HCT116 (cell line): ENCODE measurements at regions not wholly inside any gene's neighbourhood (a gene's known extent, or its start where the extent isn't known, plus 50 kb on each side); places are given as distances from the start of the nearest gene placed in this dataset.

ENCODE experiments used
- ATAC-seq: fragments of 200-7000 bp; cut with Tn5 transposase; 2 replicates; pipeline ENCODE4 v1.9.1; 2020; ENCODE audit warnings: mild to moderate bottlenecking, moderate library complexity
- BruUV-seq: library from RNA; stranded (reverse); fragments of 400-500 nt; replicated peaks from 2 replicates; lab custom pipeline; 2021; lab: Mats Ljungman, UMichigan
- CTCF ChIA-PET: fragments of 300-600 bp; sonication (Branson Sonifier 250); formaldehyde crosslinking; loops from one replicate; lab custom pipeline; 2021; ENCODE audit warnings: antibody characterized with exemption; lab: Charles Lee
- POLR2A ChIA-PET: fragments of 300-600, 350-600 bp; sonication (Branson Sonifier 250); formaldehyde crosslinking; loops from one replicate; lab custom pipeline; 2021; ENCODE audit warnings: antibody characterized with exemption; lab: Charles Lee
- RAD21 ChIA-PET, 2 experiments: fragments of 300-600 bp; sonication (Branson Sonifier 250); formaldehyde crosslinking; loops; one replicate each; lab custom pipeline; 2023; ENCODE audit warnings: low total read pairs in 2 of 2; ENCODE audit not compliant: uncharacterized antibody in 2 of 2, unreplicated experiment in 2 of 2, low non-redundant PET in 1 of 2; lab: Charles Lee
- DNase-seq: peaks from one replicate; pipeline ENCODE4 v3.0.0-alpha.2; 2010; ENCODE audit warnings: low read depth, low spot score
- H2AFZ ChIP-seq: fragments of 200-600 bp; shearing (Covaris generic), sonication (generic); 2 replicates; pipeline ENCODE4 v1.6.1; 2017; ENCODE audit warnings: low read depth, mixed run types, mixed read lengths, antibody characterized with exemption, low read length; ENCODE audit not compliant: poor library complexity, severe bottlenecking
- H3K27ac ChIP-seq: 2 replicates; pipeline ENCODE4 v1.5.1; 2012; ENCODE audit warnings: low read depth, low read length
- H3K27me3 ChIP-seq: fragments of 200-600 bp; sonication (generic); 2 replicates; pipeline ENCODE4 v1.6.1; 2016; ENCODE audit warnings: mixed run types, low read length, mixed read lengths; ENCODE audit not compliant: insufficient read depth
- H3K36me3 ChIP-seq, 2 experiments: fragments of 200-500 bp in 1 of 2; fragments of 200-600 bp in 1 of 2; sonication (Bioruptor generic) in 1 of 2; sonication (generic) in 1 of 2; 2 replicates each; pipeline versions ENCODE4 v1.5.1 to v1.6.1; 2014 to 2016; ENCODE audit warnings: low read length in 2 of 2, inconsistent platforms in 1 of 2, mixed read lengths in 1 of 2, mixed run types in 1 of 2; ENCODE audit not compliant: insufficient read depth in 2 of 2, control insufficient read depth in 1 of 2
- H3K4me1 ChIP-seq, 2 experiments: fragments of 200-600 bp in 1 of 2; sonication (generic) in 1 of 2; 2 replicates each; pipeline versions ENCODE4 v1.5.1 to v1.6.1; 2012 to 2017; ENCODE audit warnings: low read length in 2 of 2, inconsistent platforms in 1 of 2, mild to moderate bottlenecking in 1 of 2, mixed read lengths in 1 of 2, mixed run types in 1 of 2, moderate library complexity in 1 of 2; ENCODE audit not compliant: insufficient read depth in 2 of 2, control insufficient read depth in 1 of 2
- H3K4me2 ChIP-seq: fragments of 200-600 bp; sonication (generic); 2 replicates; pipeline ENCODE4 v1.6.1; 2017; ENCODE audit warnings: mixed run types, low read length, mixed read lengths
- H3K4me3 ChIP-seq, 2 experiments: fragments of 200-600 bp in 1 of 2; sonication (generic) in 1 of 2; replicated peaks in 1 of 2; 2 replicates each; pipeline ENCODE4 v1.5.1; 2011 to 2016; ENCODE audit warnings: low read length in 2 of 2, control low read depth in 1 of 2, low read depth in 1 of 2, mild to moderate bottlenecking in 1 of 2, mixed read lengths in 1 of 2, mixed run types in 1 of 2
- H3K79me2 ChIP-seq: fragments of 200-600 bp; sonication (generic); 2 replicates; pipeline ENCODE4 v1.6.1; 2017; ENCODE audit warnings: mild to moderate bottlenecking, mixed run types, low read length, moderate library complexity, mixed read lengths; ENCODE audit not compliant: insufficient read depth
- H3K9ac ChIP-seq: fragments of 200-600 bp; sonication (generic); 2 replicates; pipeline ENCODE4 v1.6.1; 2016; ENCODE audit warnings: low read length, mixed read lengths
- H3K9me2 ChIP-seq: fragments of 200-600 bp; sonication (generic), shearing (Covaris generic); 2 replicates; pipeline ENCODE4 v1.6.1; 2017; ENCODE audit warnings: mixed run types, mild to moderate bottlenecking, moderate library complexity; ENCODE audit not compliant: insufficient read depth
- H3K9me3 ChIP-seq, 2 experiments: fragments of 200-500 bp in 1 of 2; fragments of 200-600 bp in 1 of 2; sonication (Bioruptor generic) in 1 of 2; sonication (generic) in 1 of 2; 2 replicates each; pipeline ENCODE4 v1.6.1; 2014 to 2017; ENCODE audit warnings: low read length in 2 of 2, mixed read lengths in 2 of 2, inconsistent platforms in 1 of 2, low read depth in 1 of 2, mild to moderate bottlenecking in 1 of 2, mixed run types in 1 of 2, moderate library complexity in 1 of 2; ENCODE audit not compliant: control insufficient read depth in 1 of 2, insufficient read depth in 1 of 2
- H4K20me1 ChIP-seq: fragments of 200-600 bp; sonication (generic), shearing (Covaris generic); 2 replicates; pipeline ENCODE4 v1.6.1; 2017; ENCODE audit warnings: mixed run types, mild to moderate bottlenecking, moderate library complexity; ENCODE audit not compliant: insufficient read depth
- CBX3 ChIP-seq: IDR thresholded peaks from 2 replicates; pipeline ENCODE4 v1.6.1; 2012; ENCODE audit warnings: low read depth
- CTCF ChIP-seq, 3 experiments: fragments of 200-600 bp in 1 of 3; sonication (generic) in 1 of 3; IDR thresholded peaks in 2 of 3; conservative IDR thresholded peaks in 1 of 3; 2 replicates each; pipeline ENCODE4 v1.5.1; 2012 to 2017; ENCODE audit warnings: low read depth in 2 of 3, low read length in 2 of 3, antibody characterized with exemption in 1 of 3, borderline replicate concordance in 1 of 3, control low read depth in 1 of 3, mild to moderate bottlenecking in 1 of 3, mixed read lengths in 1 of 3, mixed run types in 1 of 3, moderate library complexity in 1 of 3; ENCODE audit not compliant: insufficient read depth in 1 of 3
- ELF1 ChIP-seq: IDR thresholded peaks from 2 replicates; pipeline ENCODE4 v1.6.1; 2012; ENCODE audit warnings: low read depth, borderline replicate concordance
- FOSL1 ChIP-seq: IDR thresholded peaks from 2 replicates; pipeline ENCODE4 v1.6.1; 2012; ENCODE audit warnings: low read depth
- JUND ChIP-seq: IDR thresholded peaks from 2 replicates; pipeline ENCODE4 v1.6.1; 2012
- POLR2A ChIP-seq: IDR thresholded peaks from 2 replicates; pipeline ENCODE4 v1.7.0; 2011; ENCODE audit warnings: borderline replicate concordance; ENCODE audit not compliant: insufficient read depth, insufficient read length; ENCODE audit errors: extremely low read depth
- POLR2AphosphoS5 ChIP-seq: IDR thresholded peaks from 2 replicates; pipeline ENCODE4 v1.6.1; 2011; ENCODE audit warnings: mild to moderate bottlenecking, low read depth, low read length, moderate library complexity
- REST ChIP-seq: IDR thresholded peaks from 2 replicates; pipeline ENCODE4 v1.6.1; 2012; ENCODE audit warnings: low read depth
- TCF7L2 ChIP-seq: IDR thresholded peaks from 2 replicates; pipeline ENCODE4 v1.7.0; 2011; ENCODE audit warnings: borderline replicate concordance, inconsistent platforms; ENCODE audit not compliant: insufficient read depth, insufficient read length; ENCODE audit errors: extremely low read depth
- ZBTB33 ChIP-seq: IDR thresholded peaks from 2 replicates; pipeline ENCODE4 v1.6.1; 2011; ENCODE audit warnings: mild to moderate bottlenecking, low read length, moderate library complexity; ENCODE audit not compliant: insufficient replicate concordance; ENCODE audit errors: extremely low read depth
- ZFX ChIP-seq: fragments of 450-650 bp; IDR thresholded peaks from 2 replicates; pipeline ENCODE4 v1.6.1; 2017
- intact Hi-C: fragments of 100-400 bp; cut with micrococcal nuclease; formaldehyde crosslinking; loops from 2 replicates; pipeline ENCODE4 v1.10.0; 2022
- TF ChIP-seq, protein P1 (sequence below): IDR thresholded peaks from 2 replicates; pipeline ENCODE4 v1.6.1; 2012

- no peak overlapping the region for H3K9ac ChIP-seq
- RAD21 ChIA-PET: no interaction called here
- H4K20me1 ChIP-seq: no peaks in the 10 kb centered on the region
- H3K4me2 ChIP-seq: no peak overlapping the region
- no peak for DNase-seq
- no peak overlapping the region for H3K4me3 ChIP-seq
- no peaks in the 10 kb centered on the region; the same call in 1 of the 2 replicates for H3K27me3 ChIP-seq
- no peaks in the 10 kb centered on the region for H3K4me1 ChIP-seq
- no peaks in the 10 kb centered on the region for H3K36me3 ChIP-seq
- no peak for TF ChIP-seq ZFX
- TF ChIP-seq ELF1: no peak
- TF ChIP-seq ZBTB33: no peak
- no peak for TF ChIP-seq POLR2A
- no peak for TF ChIP-seq POLR2AphosphoS5
- TF ChIP-seq CBX3: no peak
- no peak for TF ChIP-seq JUND
- no peak for TF ChIP-seq FOSL1
- TF ChIP-seq, protein P1, sequence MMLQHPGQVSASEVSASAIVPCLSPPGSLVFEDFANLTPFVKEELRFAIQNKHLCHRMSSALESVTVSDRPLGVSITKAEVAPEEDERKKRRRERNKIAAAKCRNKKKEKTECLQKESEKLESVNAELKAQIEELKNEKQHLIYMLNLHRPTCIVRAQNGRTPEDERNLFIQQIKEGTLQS: no peak
- TF ChIP-seq REST: no peak
- TF ChIP-seq TCF7L2: no peak
- TF ChIP-seq CTCF (IDR thresholded peaks at IDR 0.05 in 2 of 3, conservative IDR thresholded peaks at IDR 0.05 in 1 of 3; ENCODE audit: borderline replicate concordance in 1 of 3, insufficient read depth in 1 of 3, low read depth in 2 of 3, low read length in 2 of 3): no peak
- TF ChIP-seq, all 23 proteins: peak for 0
- H3K9me2 ChIP-seq: no peaks in the 10 kb centered on the region
- ChIA-PET POLR2A (no interaction called here), CTCF (no interaction called here)
- H3K27ac ChIP-seq: no peak overlapping the region
- no peaks in the 10 kb centered on the region for H3K9me3 ChIP-seq
- no peaks in the 10 kb centered on the region for H3K79me2 ChIP-seq
- intact Hi-C loops: no loop called here
- no peak overlapping the region for H2AFZ ChIP-seq
- ATAC-seq: no peak
- no TSS peak for BruUV-seq
Observed at GRCh38 chr7:4523873-4524272, 158.2 kb upstream of the FOXK1 start.
